ENCODE measurements at regions not wholly inside any gene's neighbourhood (a gene's known extent, or its start where the extent isn't known, plus 50 kb on each side); places are given as distances from the start of the nearest gene placed in this dataset.

DNA sequence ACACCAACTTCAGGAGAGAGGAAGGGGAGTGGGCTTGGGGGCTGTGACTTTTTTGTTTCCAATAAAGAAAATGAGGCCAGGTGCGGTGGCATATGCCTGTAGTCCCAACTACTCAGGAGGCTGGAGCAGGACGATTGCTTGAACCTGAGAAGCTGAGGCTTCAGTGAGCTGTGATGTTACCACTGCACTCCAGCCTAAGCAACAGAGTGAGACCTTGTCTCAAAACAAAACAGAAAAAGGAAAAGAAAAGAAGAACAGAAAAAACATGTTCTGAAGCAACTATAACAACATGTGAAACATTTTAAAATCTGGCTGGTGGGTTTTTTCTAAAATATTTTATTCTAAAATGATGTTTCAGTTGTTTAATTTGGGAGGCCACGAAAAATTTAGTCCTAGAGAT lies 554.0 kb upstream of the ZFHX3 start:
- no peak for DNase-seq
- intact Hi-C loops (cut with DNase I): no loop called here

DNA sequence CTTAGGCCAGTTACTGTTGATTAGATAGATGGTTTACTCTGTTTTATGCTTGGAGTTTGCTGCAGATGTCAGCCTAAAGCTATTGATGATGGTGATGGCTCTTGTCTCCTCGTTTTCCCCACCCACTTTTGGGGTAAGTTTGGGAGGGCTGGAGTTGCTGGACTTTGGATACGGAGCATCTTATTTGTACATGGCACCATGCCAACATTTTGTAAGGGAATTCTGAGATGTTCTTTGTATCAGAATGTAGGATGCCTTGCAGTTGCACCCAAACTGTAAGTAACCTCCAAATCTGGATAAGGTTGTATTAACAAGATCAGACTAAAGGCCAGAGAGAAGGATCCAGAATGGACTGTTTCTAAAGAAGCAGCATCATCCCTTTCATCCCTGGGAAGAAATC lies 551.9 kb upstream of the ZFHX3 start:
- intact Hi-C loops (cut with DNase I): no loop called here
- DNase-seq: no peak

DNA sequence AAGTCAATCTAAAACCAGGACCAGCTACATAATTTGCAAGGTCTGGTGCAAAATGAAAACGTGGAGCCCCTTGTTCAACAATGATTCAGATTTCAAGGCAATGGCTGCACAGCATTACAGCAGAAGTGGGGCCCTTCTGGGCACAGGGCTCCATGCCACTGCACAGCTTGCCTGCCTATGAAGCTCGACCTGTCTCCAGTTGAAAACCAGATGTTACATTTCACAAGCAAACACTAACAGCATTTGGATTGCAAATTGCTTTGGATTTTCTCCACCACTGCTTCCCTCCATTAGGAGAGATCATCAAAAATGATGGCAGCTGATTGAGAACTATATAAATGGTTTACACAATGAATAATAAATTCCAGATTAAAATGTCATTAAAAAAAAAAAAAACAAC lies 551.4 kb upstream of the ZFHX3 start:
- intact Hi-C loops (cut with DNase I): no loop called here
- DNase-seq: no peak

DNA sequence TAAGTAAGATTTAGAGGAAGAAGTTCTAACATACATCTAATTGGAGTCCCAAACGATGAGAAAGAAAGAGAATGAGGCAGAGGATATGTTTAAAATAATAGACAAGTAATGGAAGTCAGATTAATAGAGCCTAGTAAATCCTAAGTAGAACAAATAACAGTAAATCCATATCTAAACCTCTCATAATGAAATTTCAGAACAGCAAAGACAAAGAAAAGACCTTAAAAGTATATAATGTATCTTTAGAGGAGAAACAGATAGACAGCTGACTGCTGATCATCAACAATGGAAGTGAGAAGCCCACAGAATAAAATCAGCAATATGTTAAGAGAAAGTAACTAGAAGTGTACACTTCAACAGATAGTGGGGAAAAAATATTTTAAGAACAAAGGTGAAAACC lies 536.2 kb upstream of the ZFHX3 start:
- DNase-seq: no peak
- intact Hi-C loops (cut with DNase I): no loop called here

DNA sequence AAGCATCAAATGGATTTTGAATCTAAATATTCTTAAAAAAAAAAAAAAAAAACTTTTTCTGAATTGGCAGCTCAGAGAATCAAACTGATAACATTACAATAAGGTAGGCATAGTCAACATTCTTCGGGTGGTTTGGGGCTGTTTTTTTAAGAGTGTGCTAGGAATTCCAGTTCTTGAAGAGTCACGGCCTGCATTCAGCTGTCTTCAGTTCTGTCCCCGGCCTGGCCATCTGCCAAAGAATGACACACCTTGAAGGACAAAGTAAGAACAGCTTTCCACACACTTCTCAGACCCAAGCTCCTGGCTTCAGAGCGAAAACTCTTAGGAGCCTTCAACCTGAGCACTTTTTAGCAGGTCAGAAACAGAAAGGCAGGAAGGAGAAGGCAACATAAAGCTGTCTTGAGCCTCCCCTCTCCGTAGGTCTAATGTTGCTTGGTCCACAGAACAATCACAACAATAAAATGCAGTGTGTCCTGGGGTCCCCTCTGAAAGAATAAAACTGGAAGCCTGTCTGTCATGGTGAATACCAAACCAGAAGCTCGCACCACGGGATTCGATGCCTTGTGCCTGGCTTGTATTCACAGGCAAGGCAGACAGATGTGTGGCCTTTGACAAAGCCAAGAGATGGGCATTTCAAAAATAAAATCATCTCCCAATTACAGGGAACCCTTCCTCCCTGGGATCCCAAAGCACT lies 524.4 kb upstream of the ZFHX3 start:
- intact Hi-C loops (cut with DNase I): no loop called here
- peak in 30 of 42 donors; percentile 8 to 79 (median 32) for DNase-seq

DNA sequence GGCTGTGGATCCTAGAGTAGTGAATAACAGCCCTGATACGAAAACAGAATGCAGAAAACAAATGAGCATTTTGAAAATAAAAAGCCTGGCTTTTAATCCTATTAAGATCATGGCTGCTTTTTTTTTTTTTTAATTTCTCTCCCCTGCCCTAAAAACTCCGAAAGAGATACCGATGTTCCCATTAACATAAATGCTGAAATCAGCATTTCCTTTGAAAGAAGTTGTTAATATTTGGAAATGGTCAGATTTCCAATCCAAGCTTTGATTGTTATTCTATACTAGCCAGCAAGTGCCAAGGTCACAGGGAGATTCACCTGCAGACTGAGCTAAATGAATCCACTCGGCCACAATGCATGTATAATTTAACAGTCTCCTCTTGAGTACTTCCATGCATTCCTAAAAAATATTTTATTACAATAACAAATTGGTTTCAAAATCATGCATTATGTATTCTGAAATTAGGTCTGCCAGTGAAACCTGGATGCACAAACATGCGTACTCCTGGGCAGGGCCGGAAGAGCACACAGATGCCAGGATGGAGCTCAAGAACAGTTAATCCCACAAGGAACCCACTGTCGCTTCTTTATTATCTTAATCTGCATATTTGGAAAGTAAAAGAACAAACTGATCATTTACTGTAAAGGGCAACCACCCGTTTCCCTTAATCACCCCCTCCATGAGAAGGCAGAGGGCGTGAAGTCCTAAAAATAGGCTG lies 521.5 kb upstream of the ZFHX3 start:
- DNase-seq: peak in 7 of 42 donors; percentile 13 to 48 (median 19)
- intact Hi-C loops (cut with DNase I): loop anchor here (10.0 kb wide), 1 partner anchor 305 kb away; no protein-coding TSS in a partner anchor

DNA sequence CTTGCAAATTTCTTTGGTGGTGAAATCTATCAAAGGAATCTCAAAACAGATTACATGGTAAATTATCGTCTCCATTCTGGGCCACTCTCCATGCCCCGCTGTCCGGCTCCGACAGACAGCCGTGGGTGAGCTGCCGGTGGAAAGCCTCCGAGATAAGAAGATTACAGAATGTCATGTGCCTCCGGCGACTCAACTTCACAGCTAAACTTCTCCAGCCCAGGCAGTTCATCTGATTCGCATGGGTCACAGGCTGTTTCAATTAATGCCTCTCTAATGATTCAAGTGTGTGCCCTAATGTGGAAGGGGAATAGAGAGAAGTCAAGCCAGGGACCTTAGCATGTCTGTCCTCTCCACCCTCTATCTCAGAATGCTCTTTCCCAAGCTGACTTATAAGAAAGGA lies 520.8 kb upstream of the ZFHX3 start:
- intact Hi-C loops (cut with DNase I): loop anchor here (10.0 kb wide), 1 partner anchor 306 kb away; no protein-coding TSS in a partner anchor
- no peak for DNase-seq

DNA sequence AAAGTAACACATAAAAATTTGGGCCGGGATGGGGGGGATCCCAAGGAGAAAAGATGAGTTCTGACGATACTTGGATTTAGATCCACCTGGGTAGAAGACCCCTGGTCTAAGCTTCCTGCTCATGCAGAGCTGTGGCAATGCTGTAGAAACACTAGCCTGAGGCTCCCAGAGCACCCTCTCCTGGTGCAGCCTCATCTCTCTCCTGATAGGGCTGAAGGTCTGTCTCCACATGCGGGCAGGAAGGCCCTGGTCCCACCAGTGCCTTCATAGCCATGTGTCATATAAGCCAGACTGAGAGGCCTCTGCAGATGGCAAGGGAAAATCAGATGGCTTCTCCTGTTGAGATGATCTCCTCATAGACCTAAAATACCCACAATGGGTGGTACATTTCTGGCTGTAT lies 518.0 kb upstream of the ZFHX3 start:
- intact Hi-C loops (cut with DNase I): loop anchor here (10.0 kb wide), 1 partner anchor 309 kb away; no protein-coding TSS in a partner anchor
- DNase-seq: no peak

DNA sequence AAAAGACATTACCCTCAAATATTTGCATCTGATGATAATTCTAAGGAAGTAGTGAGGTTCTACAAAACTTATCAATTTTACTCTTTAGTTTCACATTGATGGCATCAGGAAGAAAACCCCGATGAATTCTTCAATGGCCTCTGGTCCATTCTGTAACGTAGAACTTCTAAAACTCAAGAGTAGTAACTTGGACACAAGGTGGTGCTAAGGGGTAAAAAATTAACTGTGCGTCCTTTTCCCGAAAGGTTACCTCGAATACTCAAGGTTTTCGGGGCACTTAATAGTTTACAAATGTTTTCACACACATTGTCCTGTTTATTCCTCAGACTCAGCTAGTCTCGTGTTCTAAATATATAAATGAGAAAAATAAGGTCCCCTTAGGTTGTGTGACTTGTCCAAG lies 517.3 kb upstream of the ZFHX3 start:
- intact Hi-C loops (cut with DNase I): loop anchor here (10.0 kb wide), 1 partner anchor 310 kb away; no protein-coding TSS in a partner anchor
- DNase-seq: peak in 1 of 42 donors; percentile 32

DNA sequence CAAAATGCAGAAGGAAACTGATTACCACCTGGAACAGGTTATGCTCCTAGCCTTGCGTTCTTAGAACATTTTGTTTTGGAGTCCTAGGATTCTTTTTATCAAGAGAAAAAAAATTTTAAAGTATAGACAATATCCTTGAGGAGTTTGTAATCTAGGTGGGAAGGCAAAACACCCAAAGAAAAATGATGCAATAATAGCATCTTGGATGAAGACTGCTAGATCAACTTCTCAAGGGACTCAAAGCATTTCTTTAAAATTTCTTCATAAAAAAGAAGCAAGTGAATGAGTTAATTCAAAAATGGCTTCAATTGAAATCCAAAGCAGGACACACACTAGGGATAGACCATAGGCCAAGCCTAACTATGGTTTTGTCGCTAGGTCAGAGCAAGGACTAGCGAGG lies 515.8 kb upstream of the ZFHX3 start:
- intact Hi-C loops (cut with DNase I): loop anchor here (10.0 kb wide), 1 partner anchor 311 kb away; no protein-coding TSS in a partner anchor
- no peak for DNase-seq

DNA sequence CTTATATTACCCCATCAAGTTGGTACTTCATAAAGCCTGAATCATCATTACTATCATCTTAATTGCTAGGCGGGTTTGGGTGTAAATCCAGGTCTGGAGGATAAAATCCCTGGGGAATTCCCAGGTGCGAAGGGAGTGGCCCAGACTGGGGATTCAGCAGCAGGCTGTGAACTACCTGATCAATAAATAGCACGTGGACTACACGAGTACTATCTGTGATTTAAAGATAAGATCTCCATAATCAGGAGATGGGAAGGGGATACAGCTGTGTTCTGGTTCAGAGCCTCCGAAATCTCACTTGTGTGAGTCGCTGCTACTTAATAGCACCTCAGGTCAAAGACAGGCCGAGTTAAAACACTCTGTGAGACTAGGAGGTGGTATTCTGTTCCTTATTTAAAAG lies 512.6 kb upstream of the ZFHX3 start:
- DNase-seq: no peak
- intact Hi-C loops (cut with DNase I): loop anchor here (10.0 kb wide), 1 partner anchor 314 kb away; no protein-coding TSS in a partner anchor

DNA sequence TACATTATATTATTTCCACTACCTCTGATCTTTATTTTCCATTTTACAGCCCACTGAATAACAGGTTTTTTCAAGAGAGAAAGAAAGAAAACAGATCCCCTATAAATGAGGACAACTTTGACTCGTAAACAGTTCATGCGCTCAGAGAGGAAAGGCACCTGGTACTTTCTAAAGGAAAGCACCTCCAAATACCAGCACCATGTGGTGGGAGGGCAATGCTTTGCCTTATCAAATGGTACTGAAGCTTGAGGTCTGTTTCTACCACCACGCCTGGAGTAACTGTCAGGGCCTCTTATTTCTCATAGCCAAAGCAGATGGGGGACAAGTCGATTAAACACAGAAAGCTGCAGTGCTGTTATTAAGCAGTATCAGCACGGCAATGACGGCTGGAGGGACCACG lies 510.3 kb upstream of the ZFHX3 start:
- no peak for DNase-seq
- intact Hi-C loops (cut with DNase I): no loop called here

DNA sequence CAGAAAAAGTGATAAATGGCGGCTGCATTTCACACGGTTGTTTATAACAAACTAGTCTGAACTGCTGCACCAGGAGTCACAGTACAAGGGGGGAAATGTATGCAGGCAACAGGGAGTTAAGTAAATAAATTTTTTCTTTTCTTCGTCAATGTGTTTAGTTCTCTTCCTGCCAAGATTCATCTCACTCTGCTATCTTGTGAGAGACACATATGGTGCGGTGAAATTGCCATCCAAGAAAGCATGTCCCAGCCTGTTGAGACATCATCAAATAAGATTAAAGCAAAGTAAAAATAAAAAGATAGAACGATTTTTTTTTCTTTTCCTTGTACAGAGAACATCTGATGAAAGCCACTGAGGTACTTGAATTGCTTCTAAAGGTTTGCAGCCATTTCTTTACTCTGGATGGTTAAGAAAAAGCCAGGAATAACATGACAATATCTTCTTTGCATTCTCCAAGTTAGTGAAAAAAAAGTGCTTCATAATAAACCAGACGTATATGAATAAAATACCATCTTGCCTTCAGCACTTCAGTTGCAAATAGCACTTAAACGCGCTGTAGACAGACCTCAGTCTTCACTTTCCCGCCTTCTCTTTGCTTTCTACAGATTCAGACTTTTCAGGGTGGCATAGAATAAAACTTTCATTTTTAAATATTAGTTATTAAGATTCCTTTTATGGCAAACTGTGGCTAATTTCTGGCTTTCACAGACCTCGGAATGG lies 506.2 kb upstream of the ZFHX3 start:
- no peak for DNase-seq
- intact Hi-C loops (cut with DNase I): no loop called here

DNA sequence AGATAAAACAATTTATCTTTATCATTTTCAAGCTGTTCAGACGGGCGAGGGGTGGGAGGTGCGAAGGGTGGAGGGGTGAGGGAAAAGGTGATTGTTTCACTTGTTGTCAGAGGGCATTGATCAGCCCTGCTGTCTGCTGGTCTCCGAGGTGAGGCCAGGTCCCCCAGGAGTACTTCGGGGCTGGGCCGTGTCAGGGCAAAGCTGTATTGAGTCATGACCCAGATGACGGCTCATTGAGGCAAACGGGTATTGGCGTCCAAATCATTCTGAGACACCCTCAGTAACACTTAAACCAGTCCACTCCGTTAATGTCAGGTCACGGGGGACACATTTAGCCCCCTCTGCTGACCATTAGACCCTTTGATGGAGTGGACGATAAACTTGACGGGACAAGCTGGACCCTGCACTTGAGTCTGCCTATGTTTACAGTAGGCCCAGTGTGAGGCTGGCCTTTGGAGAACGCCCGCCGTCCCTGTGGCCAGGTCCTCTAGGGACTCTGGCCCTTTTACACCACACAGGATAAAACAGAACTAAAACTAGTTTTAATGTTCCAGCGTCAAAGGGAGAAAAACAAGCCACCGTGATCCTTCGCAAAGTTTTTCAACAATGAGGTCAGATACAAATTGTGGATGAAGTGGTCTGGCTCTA lies 502.2 kb upstream of the ZFHX3 start:
- DNase-seq: no peak
- intact Hi-C loops (cut with DNase I): no loop called here

DNA sequence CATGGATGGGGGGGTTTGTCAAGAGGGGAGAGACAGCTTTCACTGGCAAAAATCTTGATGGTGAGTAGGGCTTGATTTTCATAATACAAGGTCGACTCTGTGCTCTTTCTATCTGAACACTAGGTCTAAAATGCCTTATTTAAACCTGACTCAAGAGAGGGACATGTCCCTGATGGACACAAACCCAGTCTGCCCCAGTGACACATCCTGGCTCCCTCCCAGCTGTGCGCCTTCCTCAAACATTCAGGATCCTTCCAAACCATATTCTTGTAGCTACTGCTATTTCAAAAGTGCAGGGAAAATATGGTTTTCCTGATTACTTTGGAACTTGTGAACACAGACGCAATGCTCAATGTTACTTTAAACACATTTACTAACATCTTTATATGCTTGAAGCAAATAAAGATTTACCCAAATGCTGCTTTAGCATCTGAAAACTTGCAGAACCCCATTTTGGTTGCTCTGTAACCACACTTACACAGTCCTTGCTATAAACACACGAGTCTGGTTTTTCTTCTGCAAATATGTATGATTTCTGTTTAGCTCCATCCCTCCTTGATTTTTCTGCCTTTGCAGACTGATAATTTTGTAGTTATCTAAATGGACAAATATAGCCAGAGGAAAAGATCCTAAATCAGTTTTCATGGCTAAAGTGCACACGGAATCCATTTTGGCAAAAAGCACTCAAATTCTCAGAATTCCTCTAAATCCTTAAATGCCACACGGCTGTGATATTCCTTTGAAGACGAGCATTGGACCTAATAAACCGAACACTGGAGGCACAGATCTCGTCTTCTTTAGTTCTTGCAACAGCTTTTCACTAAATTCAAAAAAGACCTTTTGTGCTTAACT lies 499.9 kb upstream of the ZFHX3 start:
- DNase-seq: no peak

DNA sequence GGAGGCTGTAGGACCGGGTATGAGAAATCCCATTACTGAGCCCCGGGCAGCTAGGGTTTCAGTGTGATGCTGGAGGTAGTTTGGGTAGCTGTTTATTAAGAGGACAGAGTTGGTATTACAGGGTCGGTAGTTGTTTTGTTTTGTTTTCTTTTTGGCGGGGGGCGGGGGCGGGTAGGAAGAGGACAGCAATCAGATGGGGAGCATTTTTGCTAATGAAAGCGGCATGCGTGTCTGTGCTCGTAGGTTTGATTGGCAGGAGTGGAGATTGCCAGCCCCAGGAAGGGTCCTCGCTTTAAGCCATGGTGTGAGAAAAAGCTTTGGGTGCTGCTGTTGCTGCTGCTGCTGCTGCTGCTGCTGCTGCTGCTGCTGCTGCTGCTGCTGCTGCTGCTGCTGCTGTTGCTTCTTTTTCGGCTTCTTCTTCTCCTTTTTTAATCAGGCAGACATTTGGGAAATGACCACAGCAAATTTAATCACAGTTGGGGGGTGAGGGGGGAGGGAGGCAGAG lies 498.5 kb upstream of the ZFHX3 start:
- intact Hi-C loops (cut with DNase I): no loop called here
- peak in 4 of 42 donors; percentile 7 to 31 (median 17) for DNase-seq

More for the DNA sequence above, 499.9 kb upstream of the ZFHX3 start:
- intact Hi-C loops (cut with DNase I): no loop called here

DNA sequence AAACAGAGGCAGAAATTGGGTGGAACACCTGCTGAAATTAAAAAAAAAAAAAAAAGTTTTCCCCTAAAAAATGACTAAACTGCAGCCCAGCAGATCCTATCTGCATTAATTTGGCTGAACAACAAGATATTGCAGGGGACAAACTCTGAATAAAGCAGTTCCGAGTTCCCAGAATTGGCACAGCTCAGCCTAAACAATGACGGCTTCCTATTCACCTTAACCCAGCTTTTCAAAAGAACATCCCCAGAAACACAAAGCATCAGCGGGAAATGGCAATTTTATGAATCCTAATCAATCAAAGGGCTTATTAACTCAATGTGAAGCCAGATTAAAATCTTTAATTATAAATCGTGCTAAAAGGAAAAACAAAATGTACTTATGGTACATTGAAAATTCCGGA lies 497.8 kb upstream of the ZFHX3 start:
- intact Hi-C loops (cut with DNase I): no loop called here
- DNase-seq: no peak

DNA sequence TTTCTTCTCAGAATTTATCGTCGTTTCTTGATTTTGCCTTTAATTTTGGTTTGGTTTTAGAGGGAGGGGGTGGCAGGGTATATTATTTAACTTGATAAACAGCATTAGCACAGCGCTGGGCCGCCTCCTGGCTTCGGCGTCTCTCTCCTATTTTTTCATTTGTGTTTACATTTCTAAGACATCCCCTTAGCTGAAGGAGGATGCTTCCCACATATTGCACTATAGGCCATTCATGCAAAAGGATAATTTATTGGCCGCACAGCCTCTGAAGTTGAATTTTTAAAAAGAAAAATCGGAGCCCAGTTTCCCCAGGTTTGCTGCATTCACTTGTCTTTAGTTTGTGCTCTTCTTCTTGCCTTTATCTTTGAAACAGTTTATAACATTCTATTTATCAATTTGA lies 497.4 kb upstream of the ZFHX3 start:
- intact Hi-C loops (cut with DNase I): no loop called here
- no peak for DNase-seq
